HEK293 (cell line): ENCODE measurements at regions not wholly inside any gene's neighbourhood (a gene's known extent, or its start where the extent isn't known, plus 50 kb on each side); places are given as distances from the start of the nearest gene placed in this dataset.

Source experiments
- AEBP2 ChIP-seq: fragments of 450-650 bp; formaldehyde crosslinking; IDR thresholded peaks from 2 replicates; pipeline ENCODE4 v1.5.1; 2016; ENCODE audit warnings: missing biosample characterization, missing genetic modification characterization, borderline replicate concordance
- CTCF ChIP-seq: fragments of 450-650 bp; formaldehyde crosslinking; IDR thresholded peaks from 2 replicates; pipeline ENCODE4 v1.5.1; 2016; ENCODE audit warnings: missing biosample characterization, missing genetic modification characterization
- GLI2 ChIP-seq: fragments of 450-650 bp; formaldehyde crosslinking; IDR thresholded peaks from 2 replicates; pipeline ENCODE4; 2017; ENCODE audit warnings: missing biosample characterization, missing genetic modification characterization, low read depth, borderline replicate concordance
- KLF16 ChIP-seq: fragments of 450-650 bp; formaldehyde crosslinking; IDR thresholded peaks from 2 replicates; pipeline ENCODE4 v1.5.1; 2017; ENCODE audit warnings: missing biosample characterization, missing genetic modification characterization
- KLF9 ChIP-seq: fragments of 450-650 bp; formaldehyde crosslinking; IDR thresholded peaks from 2 replicates; pipeline ENCODE4 v1.5.1; 2016; ENCODE audit warnings: missing biosample characterization, missing genetic modification characterization, low read depth
- MYNN ChIP-seq: fragments of 450-650 bp; formaldehyde crosslinking; IDR thresholded peaks from 2 replicates; pipeline ENCODE4 v1.5.1; 2016; ENCODE audit warnings: missing biosample characterization, missing genetic modification characterization, borderline replicate concordance
- PRDM6 ChIP-seq: fragments of 450-650 bp; formaldehyde crosslinking; IDR thresholded peaks from 2 replicates; pipeline ENCODE4 v1.5.1; 2017; ENCODE audit warnings: missing biosample characterization, missing genetic modification characterization
- REPIN1 ChIP-seq: fragments of 450-650 bp; formaldehyde crosslinking; IDR thresholded peaks from 2 replicates; pipeline ENCODE4 v1.5.1; 2017; ENCODE audit warnings: missing biosample characterization, missing genetic modification characterization, low read depth
- WT1 ChIP-seq: fragments of 450-650 bp; formaldehyde crosslinking; IDR thresholded peaks from 2 replicates; pipeline ENCODE4 v1.5.1; 2016; ENCODE audit warnings: missing biosample characterization, missing genetic modification characterization
- ZNF2 ChIP-seq: fragments of 450-650 bp; formaldehyde crosslinking; IDR thresholded peaks from 2 replicates; pipeline ENCODE4 v1.5.1; 2016; ENCODE audit warnings: missing biosample characterization, missing genetic modification characterization
- ZNF544 ChIP-seq: fragments of 450-650 bp; formaldehyde crosslinking; IDR thresholded peaks from 2 replicates; pipeline ENCODE4 v1.5.0; 2017; ENCODE audit warnings: missing biosample characterization, missing genetic modification characterization
- ZNF548 ChIP-seq: fragments of 450-650 bp; formaldehyde crosslinking; IDR thresholded peaks from 2 replicates; pipeline ENCODE4 v1.5.1; 2016; ENCODE audit warnings: missing biosample characterization, missing genetic modification characterization
- ZNF600 ChIP-seq: fragments of 450-650 bp; formaldehyde crosslinking; IDR thresholded peaks from 2 replicates; pipeline ENCODE4 v1.5.1; 2016; ENCODE audit warnings: missing biosample characterization, missing genetic modification characterization
- ZNF791 ChIP-seq: fragments of 450-650 bp; formaldehyde crosslinking; IDR thresholded peaks from 2 replicates; pipeline ENCODE4 v1.5.1; 2016; ENCODE audit warnings: missing biosample characterization, missing genetic modification characterization

- TF ChIP-seq ZNF544 (tag by site-specific recombination) (no peak), WT1 (tag by site-specific recombination) (no peak), AEBP2 (no peak), CTCF (tag by site-specific recombination) (no peak), PRDM6 (tag by site-specific recombination) (no peak), KLF16 (no peak), ZNF548 (no peak), REPIN1 (tag by site-specific recombination) (no peak), ZNF2 (tag by site-specific recombination) (no peak), MYNN (tag by site-specific recombination) (no peak), KLF9 (tag by site-specific recombination) (no peak), ZNF600 (tag by site-specific recombination) (no peak), GLI2 (tag by site-specific recombination) (no peak), ZNF791 (tag by site-specific recombination) (no peak)
These were observed 167.3 kb upstream of the RTL1 start for GRCh38 chr14:101070540-101071492.
